ENCODE measurements at regions not wholly inside any gene's neighbourhood (a gene's known extent, or its start where the extent isn't known, plus 50 kb on each side); places are given as distances from the start of the nearest gene placed in this dataset.

- ATAC-seq, result no peak
- intact Hi-C loops (cut with DNase I), result no loop called here
- no peaks in the 10 kb centered on the region for H3K4me1 ChIP-seq
- H3K27ac ChIP-seq, result no peak overlapping the region
- H3K36me3 ChIP-seq, result no peaks in the 10 kb centered on the region
- no peak for TF ChIP-seq POLR2A (IDR thresholded peaks at IDR 0.05)
- TF ChIP-seq CTCF (IDR thresholded peaks at IDR 0.05), result no peak
- WGBS, 4 donors, result 90 to 99% (median 97%) methylated on average over 2 of the region's 2 CpGs
- no peak overlapping the region for H3K4me3 ChIP-seq
- no peaks in the 10 kb centered on the region for H3K9me3 ChIP-seq
- peaks cover 0 to 3% (median 0%) of the 10 kb centered on the region in 9 donors for H3K27me3 ChIP-seq
- no peak for DNase-seq
These were observed 81.5 kb upstream of the ARL4C start for GRCh38 chr2:234578389-234578788.

GRCh38 chr2:234577191-234577590 lies 80.3 kb upstream of the ARL4C start:
- Histone ChIP-seq H3K9me3 (no peaks in the 10 kb centered on the region), H3K27ac (no peak overlapping the region), H3K36me3 (no peaks in the 10 kb centered on the region), H3K4me3 (no peak overlapping the region), H3K27me3 (peaks cover 0 to 3% (median 0%) of the 10 kb centered on the region in 9 donors), H3K4me1 (peaks cover 0 to under 1% (median 0%) of the 10 kb centered on the region in 12 donors)
- ATAC-seq, result no peak
- TF ChIP-seq POLR2A (IDR thresholded peaks at IDR 0.05) (no peak), CTCF (IDR thresholded peaks at IDR 0.05) (no peak)
- no peak for DNase-seq
- WGBS, 4 donors, result 47 to 62% (median 61%) methylated on average over 5 of the region's 5 CpGs
- intact Hi-C loops (cut with DNase I), result no loop called here

GRCh38 chr2:234571620-234572407 lies 74.9 kb upstream of the ARL4C start:
- Histone ChIP-seq H3K4me1 (peaks cover 0 to 9% (median 0%) of the 10 kb centered on the region in 12 donors), H3K27ac (no peak overlapping the region), H3K36me3 (no peaks in the 10 kb centered on the region), H3K9me3 (no peaks in the 10 kb centered on the region), H3K27me3 (peaks cover 0 to 9% (median 0%) of the 10 kb centered on the region in 9 donors), H3K4me3 (no peak overlapping the region)
- 79 to 91% (median 84%) methylated on average over 9 of the region's 9 CpGs for WGBS, 4 donors
- ATAC-seq, result no peak
- TF ChIP-seq POLR2A (IDR thresholded peaks at IDR 0.05) (no peak), CTCF (IDR thresholded peaks at IDR 0.05) (no peak)
- intact Hi-C loops (cut with DNase I), result no loop called here
- no peak for DNase-seq

GRCh38 chr2:234570476-234570875 lies 73.6 kb upstream of the ARL4C start:
- H3K27me3 ChIP-seq, result peaks cover 0 to 9% (median 0%) of the 10 kb centered on the region in 9 donors
- ATAC-seq (no peak), DNase-seq (no peak)
- 73 to 87% (median 79%) methylated on average over 7 of the region's 7 CpGs for WGBS, 4 donors
- H3K4me3 ChIP-seq, result no peak overlapping the region
- peaks cover 0 to 9% (median 0%) of the 10 kb centered on the region in 12 donors for H3K4me1 ChIP-seq
- no peak overlapping the region for H3K27ac ChIP-seq
- H3K36me3 ChIP-seq, result no peaks in the 10 kb centered on the region
- H3K9me3 ChIP-seq, result no peaks in the 10 kb centered on the region
- intact Hi-C loops (cut with DNase I), result no loop called here
- TF ChIP-seq POLR2A (IDR thresholded peaks at IDR 0.05), result no peak
- TF ChIP-seq CTCF (IDR thresholded peaks at IDR 0.05), result no peak

All from heart left ventricle (tissue), 16 donors.